Kidney (tissue), 10 donors: ENCODE measurements at regions not wholly inside any gene's neighbourhood (a gene's known extent, or its start where the extent isn't known, plus 50 kb on each side); places are given as distances from the start of the nearest gene placed in this dataset.
"Not testable (repeated sequence)": the region's sequence is repeated elsewhere in the genome, so short reads cannot be mapped to it uniquely, and the experiment has no call there.

ENCODE experiments used
- DNase-seq, 5 donors: peaks; one replicate each; pipeline ENCODE4 v3.0.0-alpha.2; 2013 to 2020
- FAIRE-seq: peaks from 2 replicates; lab custom pipeline; 2012; peaks lifted over from hg19 to GRCh38; lab: Jason Lieb, UNC
- H3K27ac ChIP-seq, 2 donors: one replicate each; pipeline ENCODE4 v1.7.0; 2013; ENCODE audit warnings: low read depth in 2 of 2, low read length in 2 of 2, inconsistent platforms in 1 of 2
- H3K27me3 ChIP-seq: one replicate; pipeline ENCODE4 v1.7.1; 2013; ENCODE audit warnings: low read length, inconsistent platforms; ENCODE audit not compliant: control insufficient read depth, insufficient read depth
- H3K36me3 ChIP-seq, 3 donors: one replicate each; pipeline versions ENCODE4 v1.7.0 to v1.7.1; 2013; ENCODE audit warnings: low read length in 3 of 3, control low read depth in 1 of 3, inconsistent platforms in 1 of 3; ENCODE audit not compliant: insufficient read depth in 3 of 3, control insufficient read depth in 2 of 3
- H3K4me1 ChIP-seq, 3 donors: one replicate each; pipeline versions ENCODE4 v1.7.0 to v1.7.1; 2013; ENCODE audit warnings: low read length in 3 of 3, inconsistent platforms in 1 of 3, low read depth in 1 of 3; ENCODE audit not compliant: control insufficient read depth in 2 of 3, insufficient read depth in 2 of 3
- H3K4me3 ChIP-seq, 3 donors: one replicate each; pipeline versions ENCODE4 v1.7.0 to v1.8.1; 2013; ENCODE audit warnings: low read length in 3 of 3, control low read depth in 1 of 3, inconsistent platforms in 1 of 3
- H3K9ac ChIP-seq, 3 donors: one replicate each; pipeline versions ENCODE4 v1.7.0 to v1.7.1; 2013; ENCODE audit warnings: low read length in 3 of 3, control low read depth in 1 of 3, inconsistent platforms in 1 of 3
- H3K9me3 ChIP-seq, 3 donors: one replicate each; pipeline versions ENCODE4 v1.7.0 to v1.7.1; 2013; ENCODE audit warnings: low read length in 3 of 3, control low read depth in 1 of 3, inconsistent platforms in 1 of 3; ENCODE audit not compliant: control insufficient read depth in 2 of 3, insufficient read depth in 1 of 3
- intact Hi-C: fragments of 100-400 bp; cut with DNase I; formaldehyde crosslinking; loops from one replicate; pipeline ENCODE4 v1.11.1; 2022
- donor health status: control.
- donor health status: control.
- donor health status: DM: yes; HTN: yes; CAD: no.
- donor health status: Normal renal cell carcinoma (clear cell type).

GRCh38 chr21:5071180-5071579 is 5450.2 kb upstream of the TPTE start:
- H3K4me3 ChIP-seq, FAIRE-seq, DNase-seq, H3K27me3 ChIP-seq, H3K9ac ChIP-seq, intact Hi-C loops, H3K27ac ChIP-seq, H3K36me3 ChIP-seq, H3K4me1 ChIP-seq, H3K9me3 ChIP-seq: not testable (repeated sequence)

DNA sequence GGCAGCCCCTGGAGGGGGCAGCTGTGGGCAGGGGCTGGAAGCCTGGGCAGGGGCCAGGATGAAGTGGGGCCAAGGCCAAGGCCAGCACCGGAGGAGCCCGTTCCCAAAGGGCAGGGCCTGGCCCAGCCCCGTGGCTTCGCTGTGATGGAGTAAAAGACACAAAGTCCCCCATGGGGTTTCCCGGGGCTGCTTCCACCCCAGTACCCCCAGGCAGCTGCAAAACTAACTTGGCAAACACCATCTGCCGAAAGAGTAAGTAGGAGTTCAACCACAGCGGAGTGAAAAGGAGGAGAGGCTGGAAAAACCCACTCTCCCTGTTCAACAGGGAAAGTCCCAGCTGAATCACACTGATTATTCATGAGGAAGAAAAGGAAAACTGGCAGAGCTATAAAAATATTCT is 5444.5 kb upstream of the TPTE start:
- H3K9ac ChIP-seq, FAIRE-seq, H3K4me1 ChIP-seq, H3K36me3 ChIP-seq, H3K4me3 ChIP-seq, intact Hi-C loops, H3K9me3 ChIP-seq, H3K27ac ChIP-seq, DNase-seq, H3K27me3 ChIP-seq: not testable (repeated sequence)

DNA sequence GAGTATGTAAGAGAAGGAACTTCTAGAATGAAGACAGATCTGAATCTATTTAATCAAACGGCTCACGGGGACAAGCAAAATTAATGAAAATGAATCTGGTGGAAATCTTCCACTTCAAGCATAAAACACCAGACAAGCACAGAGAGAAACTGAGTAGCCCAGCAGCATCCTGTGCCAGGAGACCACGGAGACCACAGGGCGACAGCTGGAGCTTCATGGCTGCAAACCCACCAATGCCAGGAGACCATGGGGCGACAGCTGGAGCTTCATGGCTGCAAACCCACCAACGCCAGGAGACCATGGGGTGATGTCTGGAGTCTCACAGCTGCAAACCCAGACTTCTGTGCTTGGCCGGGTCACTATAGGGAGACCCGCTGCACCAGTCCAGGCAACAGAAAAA is 5442.0 kb upstream of the TPTE start:
- H3K4me3 ChIP-seq, H3K36me3 ChIP-seq, H3K9me3 ChIP-seq, intact Hi-C loops, H3K9ac ChIP-seq, H3K27me3 ChIP-seq, DNase-seq, H3K4me1 ChIP-seq, FAIRE-seq, H3K27ac ChIP-seq: not testable (repeated sequence)

DNA sequence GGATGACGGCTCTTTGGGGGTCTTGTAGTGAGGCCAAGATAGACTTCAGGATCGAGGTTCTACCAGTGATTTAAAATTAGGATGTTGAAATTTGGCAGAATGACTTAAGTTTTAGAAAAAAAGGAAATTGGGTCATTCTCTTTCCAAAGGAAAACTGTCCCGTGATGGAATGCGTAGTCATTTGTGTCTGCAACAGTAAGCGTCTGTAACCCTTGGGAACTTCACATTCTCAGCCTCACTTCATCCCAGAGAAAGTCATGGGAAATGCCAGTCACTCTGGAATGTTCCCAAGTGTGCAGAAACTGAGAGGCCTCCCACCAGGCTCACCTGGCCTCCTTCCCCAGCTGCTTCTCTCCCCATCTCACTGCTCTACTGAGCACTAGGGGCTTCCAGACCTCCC is 5441.4 kb upstream of the TPTE start:
- H3K9me3 ChIP-seq, DNase-seq, H3K36me3 ChIP-seq, H3K9ac ChIP-seq, intact Hi-C loops, H3K27ac ChIP-seq, H3K4me3 ChIP-seq, H3K4me1 ChIP-seq, FAIRE-seq, H3K27me3 ChIP-seq: not testable (repeated sequence)

GRCh38 chr21:5084246-5084645 is 5437.1 kb upstream of the TPTE start:
- intact Hi-C loops, FAIRE-seq, H3K36me3 ChIP-seq, H3K27ac ChIP-seq, H3K4me1 ChIP-seq, H3K9ac ChIP-seq, H3K27me3 ChIP-seq, H3K9me3 ChIP-seq, H3K4me3 ChIP-seq: not testable (repeated sequence)
- peak in 1 of 5 donors; percentile 2 for DNase-seq

GRCh38 chr21:5085456-5085855 is 5435.9 kb upstream of the TPTE start:
- H3K9me3 ChIP-seq, DNase-seq, H3K4me1 ChIP-seq, H3K27me3 ChIP-seq, H3K9ac ChIP-seq, H3K4me3 ChIP-seq, FAIRE-seq, H3K36me3 ChIP-seq, intact Hi-C loops, H3K27ac ChIP-seq: not testable (repeated sequence)

GRCh38 chr21:5086416-5086815 is 5435.0 kb upstream of the TPTE start:
- H3K9ac ChIP-seq, H3K36me3 ChIP-seq, H3K9me3 ChIP-seq, H3K27ac ChIP-seq, H3K4me1 ChIP-seq, H3K4me3 ChIP-seq, H3K27me3 ChIP-seq, FAIRE-seq, intact Hi-C loops: not testable (repeated sequence)
- peak in 2 of 5 donors; percentile 9 to 36 for DNase-seq

- H3K27me3 ChIP-seq, DNase-seq, H3K9ac ChIP-seq, H3K27ac ChIP-seq, H3K4me3 ChIP-seq, H3K4me1 ChIP-seq, intact Hi-C loops, H3K9me3 ChIP-seq, H3K36me3 ChIP-seq, FAIRE-seq: not testable (repeated sequence)
Measured at GRCh38 chr21:5088820-5089219, 5432.6 kb upstream of the TPTE start.
